ENCODE measurements at regions not wholly inside any gene's neighbourhood (a gene's known extent, or its start where the extent isn't known, plus 50 kb on each side); places are given as distances from the start of the nearest gene placed in this dataset.

GRCh38 chr3:168284728-168285127 is 189.0 kb upstream of the GOLIM4 start:
- POLR2A ChIA-PET: no interaction called here

GRCh38 chr3:168275662-168276061 is 179.9 kb upstream of the GOLIM4 start:
- POLR2A ChIA-PET: no interaction called here
- no peak for DNase-seq (ENCODE audit: low read depth, low spot score)
- CTCF ChIA-PET: no interaction called here
- no peak overlapping the region for H3K4me3 ChIP-seq (ENCODE audit: low read depth, low read length)
- no peak for TF ChIP-seq CTCF (IDR thresholded peaks at IDR 0.05; ENCODE audit: insufficient read depth, low read length, missing control alignments)

More at GRCh38 chr3:168284728-168285127, 189.0 kb upstream of the GOLIM4 start:
- no peak for DNase-seq (ENCODE audit: low read depth, low spot score)
- CTCF ChIA-PET: no interaction called here
- TF ChIP-seq CTCF (IDR thresholded peaks at IDR 0.05; ENCODE audit: insufficient read depth, low read length, missing control alignments): no peak
- no peak overlapping the region for H3K4me3 ChIP-seq (ENCODE audit: low read depth, low read length)

GRCh38 chr3:168273917-168274316 is 178.2 kb upstream of the GOLIM4 start:
- POLR2A ChIA-PET: no interaction called here
- H3K4me3 ChIP-seq (ENCODE audit: low read depth, low read length): no peak overlapping the region
- no peak for TF ChIP-seq CTCF (IDR thresholded peaks at IDR 0.05; ENCODE audit: insufficient read depth, low read length, missing control alignments)
- DNase-seq (ENCODE audit: low read depth, low spot score): no peak
- CTCF ChIA-PET: interaction anchor here (0.6 kb wide), 1 partner anchor 107 kb away, joined by 3 read pairs; no protein-coding TSS in a partner anchor

GRCh38 chr3:168273036-168273435 is 177.3 kb upstream of the GOLIM4 start:
- DNase-seq (ENCODE audit: low read depth, low spot score): no peak
- no peak for TF ChIP-seq CTCF (IDR thresholded peaks at IDR 0.05; ENCODE audit: insufficient read depth, low read length, missing control alignments)
- POLR2A ChIA-PET: no interaction called here
- CTCF ChIA-PET: interaction anchor here (0.6 kb wide), 1 partner anchor 107 kb away, joined by 3 read pairs; no protein-coding TSS in a partner anchor
- H3K4me3 ChIP-seq (ENCODE audit: low read depth, low read length): no peak overlapping the region

GRCh38 chr3:168272343-168272985 is 176.7 kb upstream of the GOLIM4 start:
- H3K4me3 ChIP-seq (ENCODE audit: low read depth, low read length): no peak overlapping the region
- TF ChIP-seq CTCF (IDR thresholded peaks at IDR 0.05; ENCODE audit: insufficient read depth, low read length, missing control alignments): no peak
- POLR2A ChIA-PET: no interaction called here
- CTCF ChIA-PET: no interaction called here
- DNase-seq (ENCODE audit: low read depth, low spot score): no peak

GRCh38 chr3:168271932-168272331 is 176.2 kb upstream of the GOLIM4 start:
- ChIA-PET CTCF (no interaction called here), POLR2A (no interaction called here)
- no peak for TF ChIP-seq CTCF (IDR thresholded peaks at IDR 0.05; ENCODE audit: insufficient read depth, low read length, missing control alignments)
- H3K4me3 ChIP-seq (ENCODE audit: low read depth, low read length): no peak overlapping the region
- DNase-seq (ENCODE audit: low read depth, low spot score): no peak

All from AG04449 (cell line).